HPDE6-E6E7 (cell line): ENCODE measurements at regions not wholly inside any gene's neighbourhood (a gene's known extent, or its start where the extent isn't known, plus 50 kb on each side); places are given as distances from the start of the nearest gene placed in this dataset.
A peak's percentile ranks its signal among the peaks of the same experiment; 100 is the strongest.

Experiments used
- DNase-seq: peaks from one replicate; pipeline ENCODE4 v3.0.0; 2011; ENCODE audit warnings: missing footprints; ENCODE audit errors: extremely low spot score

DNA sequence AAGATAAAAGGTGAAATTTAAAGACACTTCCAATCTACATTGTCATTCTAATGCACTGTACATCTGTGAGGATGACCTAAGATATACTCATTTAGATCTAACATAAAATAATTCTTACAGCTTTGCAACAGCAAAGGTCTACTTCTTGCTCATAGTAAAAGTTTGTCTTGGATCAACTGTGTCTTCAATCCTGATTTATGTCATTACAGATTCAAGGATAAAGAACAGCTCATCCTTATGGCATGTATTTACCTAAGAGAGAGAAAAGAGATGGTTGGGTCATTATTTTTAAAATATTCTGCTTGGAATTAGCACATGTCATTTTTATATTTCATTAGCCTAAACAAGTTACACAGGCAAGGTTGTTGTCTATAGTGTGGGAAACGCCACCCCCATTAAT lies 2193.1 kb downstream of the PCDH9 start:
- no peak for DNase-seq

DNA sequence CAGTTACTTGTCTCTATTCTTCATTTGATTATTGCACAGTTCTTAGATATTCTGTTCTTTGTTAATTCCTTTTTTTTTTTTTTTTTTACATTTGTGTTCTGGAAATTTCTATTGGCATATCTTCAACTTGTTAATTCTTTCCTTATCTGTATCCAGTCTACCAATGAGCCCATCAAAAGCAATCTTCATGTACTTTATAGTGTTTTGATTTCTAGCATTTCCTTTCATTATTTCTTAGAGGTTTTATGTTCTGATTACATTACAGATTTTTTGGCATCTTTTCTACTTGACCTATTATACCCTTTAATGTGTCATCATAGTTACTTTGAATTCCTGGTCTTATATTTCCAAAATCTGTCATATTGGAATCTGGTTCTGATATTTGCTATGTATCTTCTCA lies 2194.8 kb downstream of the PCDH9 start:
- no peak for DNase-seq

- DNase-seq: no peak
Observed at GRCh38 chr13:65034266-65034665, 2195.9 kb downstream of the PCDH9 start.

GRCh38 chr13:65032825-65033224 lies 2197.3 kb downstream of the PCDH9 start:
- DNase-seq: no peak

GRCh38 chr13:65028101-65028500 lies 2202.0 kb downstream of the PCDH9 start:
- no peak for DNase-seq

- DNase-seq: no peak
Observed at GRCh38 chr13:65026505-65026904, 2203.6 kb downstream of the PCDH9 start.

DNA sequence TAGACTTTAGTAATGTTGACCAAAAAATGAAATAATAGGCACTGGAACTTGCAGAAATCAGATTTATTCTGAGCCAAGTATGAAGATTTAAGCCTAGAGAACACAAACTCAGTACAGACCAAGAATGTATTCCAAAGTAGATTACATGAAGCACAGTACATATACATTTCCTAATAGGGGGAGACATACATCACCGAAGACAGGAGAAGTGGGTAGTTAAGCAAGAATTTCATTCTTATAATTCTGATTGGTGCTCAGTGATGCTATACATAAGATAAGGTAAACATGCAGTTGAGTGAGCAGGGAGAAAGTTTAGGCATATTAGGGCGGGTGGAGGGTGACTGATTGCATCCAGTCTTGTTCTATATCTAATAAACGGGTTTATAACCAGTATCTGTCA lies 2218.8 kb downstream of the PCDH9 start:
- no peak for DNase-seq

DNA sequence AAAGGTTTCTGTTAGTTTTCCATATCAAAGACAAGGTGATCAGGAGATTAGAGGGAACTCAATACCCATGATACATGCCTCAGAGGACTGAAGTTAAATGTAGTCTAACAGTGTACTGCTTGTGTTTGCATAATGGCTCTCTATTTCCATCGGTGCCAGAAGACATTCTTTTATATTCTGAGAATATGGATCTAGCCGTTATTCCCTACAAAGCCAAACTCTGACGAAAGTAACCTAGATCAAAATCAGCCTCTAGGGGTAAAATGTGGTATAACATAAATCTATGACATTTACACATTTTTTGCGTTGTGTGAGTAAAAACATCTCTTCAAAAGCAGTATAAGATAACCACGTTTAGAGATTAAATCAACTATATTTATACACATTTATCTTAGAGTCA lies 2232.7 kb downstream of the PCDH9 start:
- no peak for DNase-seq

GRCh38 chr13:64993514-64994164 lies 2236.5 kb downstream of the PCDH9 start:
- DNase-seq: no peak

GRCh38 chr13:64992314-64992713 lies 2237.8 kb downstream of the PCDH9 start:
- DNase-seq: no peak

- DNase-seq: no peak
Observed at GRCh38 chr13:64985075-64985474, 2245.1 kb downstream of the PCDH9 start.

DNA sequence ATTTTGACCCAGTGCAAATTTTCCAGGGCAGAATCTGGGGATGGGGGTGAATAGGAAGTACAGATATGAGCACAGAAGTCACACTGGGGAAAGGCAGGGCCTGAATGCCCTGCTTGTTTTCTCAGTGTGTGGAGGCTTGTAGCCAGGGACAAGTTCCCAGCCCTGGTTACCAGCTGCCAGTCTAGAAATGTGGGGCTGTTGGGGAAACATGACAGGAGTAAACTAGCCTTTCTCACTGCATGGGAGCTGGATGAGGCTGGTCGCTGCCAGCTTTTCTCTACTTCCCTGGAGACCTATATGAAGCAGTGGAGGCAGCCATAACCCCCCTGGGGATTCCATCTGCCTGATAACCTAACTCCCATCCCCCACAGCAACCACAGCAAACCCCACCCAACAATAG lies 2267.7 kb downstream of the PCDH9 start:
- no peak for DNase-seq

DNA sequence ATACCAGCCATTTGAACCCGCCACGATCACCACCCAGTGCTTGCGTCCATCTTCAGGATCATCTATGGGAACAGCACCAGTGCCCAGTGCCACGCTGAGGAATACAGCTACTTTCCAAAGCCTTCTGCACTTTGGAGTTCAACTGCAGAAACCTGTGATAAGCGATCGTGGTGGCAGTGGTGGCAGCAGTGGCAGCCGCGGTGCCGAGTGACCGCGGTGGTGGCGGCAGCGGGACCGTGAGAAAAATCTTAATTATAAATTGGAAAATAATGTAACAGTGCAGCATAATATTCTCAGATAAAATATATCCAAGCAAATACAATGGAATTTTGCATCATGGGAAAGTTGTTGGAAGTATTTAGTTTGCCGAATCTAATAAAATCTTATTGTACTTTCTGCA lies 2270.9 kb downstream of the PCDH9 start:
- no peak for DNase-seq

DNA sequence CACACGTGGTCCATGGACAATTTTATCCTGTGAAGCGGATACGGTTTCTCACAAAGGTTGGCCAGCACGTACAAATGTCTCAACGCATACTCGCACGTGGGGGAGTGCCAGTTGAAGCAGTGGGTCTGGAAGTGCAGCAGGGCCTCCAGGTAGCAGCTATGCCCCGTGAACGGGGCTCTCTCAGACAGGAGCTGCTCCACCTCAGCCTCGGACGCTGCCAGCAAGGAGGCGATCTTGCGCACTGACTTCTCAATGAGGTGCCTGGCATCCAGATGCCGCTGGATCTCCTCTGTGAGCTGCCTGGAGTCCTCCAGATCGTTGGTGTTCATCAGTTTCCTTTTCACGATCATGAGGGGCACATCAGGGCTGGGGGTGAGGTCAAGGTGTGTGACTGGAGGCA lies 2272.0 kb downstream of the PCDH9 start:
- no peak for DNase-seq

GRCh38 chr13:64938660-64939059 lies 2291.5 kb downstream of the PCDH9 start:
- no peak for DNase-seq

DNA sequence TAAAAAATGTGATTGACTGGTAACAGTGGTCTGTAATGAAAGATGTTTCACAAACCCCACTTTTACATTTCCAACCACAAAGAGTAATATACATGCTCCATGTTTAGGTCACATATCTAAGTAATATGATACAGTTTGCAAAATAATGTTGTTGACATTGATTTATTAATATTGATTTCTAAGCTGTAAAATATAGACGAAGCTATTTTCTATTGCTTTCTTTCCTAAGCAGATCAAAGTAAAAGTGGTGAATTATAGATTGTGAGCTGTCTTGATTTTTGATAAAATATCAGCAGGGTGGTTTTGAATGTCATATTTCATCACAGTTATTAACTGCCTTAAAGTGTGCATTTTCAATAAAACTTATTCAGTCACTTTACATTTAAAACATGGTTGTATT lies 2292.8 kb downstream of the PCDH9 start:
- no peak for DNase-seq

GRCh38 chr13:64936879-64937278 lies 2293.3 kb downstream of the PCDH9 start:
- DNase-seq: no peak

DNA sequence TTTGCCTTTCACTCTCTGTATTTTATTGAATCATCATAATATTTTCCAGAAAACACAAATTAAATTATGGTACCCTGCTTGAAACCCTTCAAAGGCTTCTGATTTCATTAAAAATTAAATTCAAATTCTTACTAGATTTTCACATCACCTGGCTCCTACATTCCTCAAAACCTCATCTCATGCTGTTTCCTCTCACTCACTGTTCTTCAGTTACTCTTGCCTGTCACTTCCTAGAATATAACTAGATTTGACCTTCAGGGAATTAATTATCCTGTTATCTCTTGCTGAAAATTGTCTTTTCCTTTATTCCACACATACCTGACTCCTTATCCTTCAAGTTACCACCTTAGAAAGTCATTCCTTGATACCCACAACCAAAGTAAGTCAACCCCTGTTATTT lies 2294.7 kb downstream of the PCDH9 start:
- DNase-seq: no peak

GRCh38 chr13:64934569-64935362 lies 2295.4 kb downstream of the PCDH9 start:
- DNase-seq: no peak

DNA sequence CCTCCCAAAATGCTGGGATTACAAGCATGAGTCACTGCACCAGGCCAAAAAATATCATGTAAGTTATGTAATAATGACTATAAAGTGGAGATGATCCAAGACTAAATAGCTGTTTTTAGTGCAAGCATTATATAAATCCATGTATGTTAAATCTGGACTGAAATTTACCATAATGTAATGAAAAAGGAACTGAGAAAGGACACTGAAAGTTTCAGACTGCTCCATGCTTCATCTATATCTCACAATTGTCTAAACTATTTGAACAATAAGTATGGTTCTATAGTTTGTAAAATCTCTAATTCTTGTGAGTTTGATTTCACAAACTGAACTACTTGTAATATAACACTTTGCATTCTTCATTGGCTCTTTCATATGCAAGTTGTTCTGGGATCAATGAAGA lies 2299.5 kb downstream of the PCDH9 start:
- no peak for DNase-seq

- DNase-seq: peak; percentile 21
Observed at GRCh38 chr13:64928696-64929499, 2301.2 kb downstream of the PCDH9 start.

- DNase-seq: no peak
Observed at GRCh38 chr13:64925727-64926126, 2304.4 kb downstream of the PCDH9 start.

GRCh38 chr13:64925284-64925683 lies 2304.9 kb downstream of the PCDH9 start:
- no peak for DNase-seq
